Spleen (tissue), 7 donors: ENCODE measurements at regions not wholly inside any gene's neighbourhood (a gene's known extent, or its start where the extent isn't known, plus 50 kb on each side); places are given as distances from the start of the nearest gene placed in this dataset.

Experiments used
- CTCF ChIP-seq, 11 experiments: fragments of 200-600 bp in 7 of 11; fragments of 450-650 bp in 4 of 11; sonication (generic) in 4 of 11; IDR thresholded peaks in 8 of 11; conservative IDR thresholded peaks in 3 of 11; 1 replicate in 7 of 11; 2 replicates in 4 of 11; pipeline versions ENCODE4 v1.4.0 to v1.8.0; 2016 to 2021; ENCODE audit warnings: antibody characterized with exemption in 11 of 11, inconsistent platforms in 4 of 11, mild to moderate bottlenecking in 1 of 11
- POLR2A ChIP-seq, 3 donors: fragments of 450-650 bp; IDR thresholded peaks; one replicate each; pipeline ENCODE4 v1.5.1; 2017; ENCODE audit warnings: antibody characterized with exemption in 3 of 3, mild to moderate bottlenecking in 1 of 3
- donor health status: DM: no; HTN: no; CAD: no; lungs with moderate emphysema.
- donor health status: DM: no; HTN: no; CAD: no.
- donor health status: DM: no; HTN: no; CAD: no.

DNA sequence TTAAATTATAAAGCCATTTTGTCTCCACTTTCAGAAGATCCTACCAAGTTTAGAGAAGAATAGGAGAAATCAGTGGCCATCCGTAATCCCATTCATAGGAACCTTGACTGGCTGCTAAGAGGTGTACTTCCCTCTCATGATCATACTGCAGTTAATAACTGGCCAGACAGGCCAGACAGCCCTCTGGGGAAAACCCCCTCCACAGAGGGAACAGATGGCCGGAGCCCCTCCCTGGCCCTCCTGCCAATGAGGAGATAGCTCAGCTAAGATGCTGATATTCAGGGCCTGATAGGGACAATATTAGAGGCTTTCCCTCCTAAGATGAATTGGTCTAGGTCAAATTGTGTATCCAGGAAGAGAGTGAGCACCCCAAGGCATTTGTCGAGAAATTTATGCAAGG is 200.0 kb upstream of the MAOA start:
- TF ChIP-seq CTCF (IDR thresholded peaks at IDR 0.05 in 8 of 11, conservative IDR thresholded peaks at IDR 0.05 in 3 of 11) (no peak), POLR2A (IDR thresholded peaks at IDR 0.05) (no peak)
